Endothelial cell (in vitro differentiated cells): ENCODE measurements at regions not wholly inside any gene's neighbourhood (a gene's known extent, or its start where the extent isn't known, plus 50 kb on each side); places are given as distances from the start of the nearest gene placed in this dataset.

ENCODE experiments used
- DNase-seq: peaks from one replicate; pipeline ENCODE4 v3.0.0; 2021; ENCODE audit warnings: low spot score
- H3K27ac Mint-ChIP-seq: one replicate; pipeline ENCODE4 v1.8.0; 2021; ENCODE audit warnings: mixed read lengths, inconsistent platforms; ENCODE audit not compliant: unreplicated experiment
- H3K27me3 Mint-ChIP-seq: one replicate; pipeline ENCODE4 v1.8.0; 2021; ENCODE audit warnings: mild to moderate bottlenecking, moderate library complexity, mixed read lengths, inconsistent platforms; ENCODE audit not compliant: unreplicated experiment
- H3K36me3 Mint-ChIP-seq: one replicate; pipeline ENCODE4 v1.8.0; 2021; ENCODE audit warnings: mild to moderate bottlenecking, low read depth, mixed read lengths, inconsistent platforms; ENCODE audit not compliant: unreplicated experiment
- H3K4me1 Mint-ChIP-seq: one replicate; pipeline ENCODE4 v1.8.0; 2021; ENCODE audit warnings: mild to moderate bottlenecking, mixed read lengths, inconsistent platforms; ENCODE audit not compliant: unreplicated experiment
- H3K4me3 Mint-ChIP-seq: one replicate; pipeline ENCODE4 v1.8.0; 2021; ENCODE audit warnings: mild to moderate bottlenecking, mixed read lengths, inconsistent platforms; ENCODE audit not compliant: unreplicated experiment
- H3K9me3 Mint-ChIP-seq: one replicate; pipeline ENCODE4 v1.8.0; 2021; ENCODE audit warnings: mixed read lengths, inconsistent platforms; ENCODE audit not compliant: unreplicated experiment
- CTCF ChIP-seq: fragments of 200-600 bp; sonication (generic); IDR thresholded peaks from one replicate; pipeline ENCODE4 v1.5.0; 2021; ENCODE audit warnings: antibody characterized with exemption; ENCODE audit not compliant: unreplicated experiment

- no peak for DNase-seq
- no peaks in the 10 kb centered on the region for H3K36me3 Mint-ChIP-seq
- no peak overlapping the region for H3K4me3 Mint-ChIP-seq
- no peaks in the 10 kb centered on the region for H3K9me3 Mint-ChIP-seq
- no peaks in the 10 kb centered on the region for H3K4me1 Mint-ChIP-seq
- H3K27me3 Mint-ChIP-seq: no peaks in the 10 kb centered on the region
- H3K27ac Mint-ChIP-seq: no peak overlapping the region
- no peak for TF ChIP-seq CTCF
These were observed 79.4 kb upstream of the CNTN3 start for GRCh38 chr3:74693696-74694393.

- Mint-ChIP-seq H3K27ac (no peak overlapping the region), H3K9me3 (no peaks in the 10 kb centered on the region), H3K4me1 (no peaks in the 10 kb centered on the region), H3K27me3 (no peaks in the 10 kb centered on the region), H3K4me3 (no peak overlapping the region), H3K36me3 (no peaks in the 10 kb centered on the region)
- TF ChIP-seq CTCF: no peak
- DNase-seq: no peak
These were observed 78.8 kb upstream of the CNTN3 start for GRCh38 chr3:74693251-74693650.

- Mint-ChIP-seq H3K27me3 (no peaks in the 10 kb centered on the region), H3K36me3 (no peaks in the 10 kb centered on the region), H3K9me3 (no peaks in the 10 kb centered on the region), H3K27ac (no peak overlapping the region), H3K4me3 (no peak overlapping the region), H3K4me1 (no peaks in the 10 kb centered on the region)
- TF ChIP-seq CTCF: no peak
- no peak for DNase-seq
These were observed 77.5 kb upstream of the CNTN3 start for GRCh38 chr3:74691946-74692345.

- no peak for DNase-seq
- Mint-ChIP-seq H3K27me3 (no peaks in the 10 kb centered on the region), H3K9me3 (no peaks in the 10 kb centered on the region), H3K4me1 (no peaks in the 10 kb centered on the region), H3K27ac (no peak overlapping the region), H3K36me3 (no peaks in the 10 kb centered on the region), H3K4me3 (no peak overlapping the region)
- TF ChIP-seq CTCF: no peak
These were observed 58.9 kb upstream of the CNTN3 start for GRCh38 chr3:74673326-74673725.

GRCh38 chr3:74664606-74665005 lies 50.1 kb upstream of the CNTN3 start:
- Mint-ChIP-seq H3K9me3 (peaks cover 8% of the 10 kb centered on the region), H3K4me3 (no peak overlapping the region), H3K27me3 (no peaks in the 10 kb centered on the region), H3K27ac (no peak overlapping the region), H3K4me1 (peaks cover 3% of the 10 kb centered on the region), H3K36me3 (no peaks in the 10 kb centered on the region)
- DNase-seq: no peak
- no peak for TF ChIP-seq CTCF
